Colon (tissue), 2 donors: ENCODE measurements at regions not wholly inside any gene's neighbourhood (a gene's known extent, or its start where the extent isn't known, plus 50 kb on each side); places are given as distances from the start of the nearest gene placed in this dataset.

Experiments
- FAIRE-seq: peaks from 2 replicates; lab custom pipeline; 2012; peaks lifted over from hg19 to GRCh38; lab: Jason Lieb, UNC
- donor health status: control.
- donor health status: control.

GRCh38 chr1:106978477-106979322, 77.8 kb upstream of the PRMT6 start:
- no peak for FAIRE-seq

DNA sequence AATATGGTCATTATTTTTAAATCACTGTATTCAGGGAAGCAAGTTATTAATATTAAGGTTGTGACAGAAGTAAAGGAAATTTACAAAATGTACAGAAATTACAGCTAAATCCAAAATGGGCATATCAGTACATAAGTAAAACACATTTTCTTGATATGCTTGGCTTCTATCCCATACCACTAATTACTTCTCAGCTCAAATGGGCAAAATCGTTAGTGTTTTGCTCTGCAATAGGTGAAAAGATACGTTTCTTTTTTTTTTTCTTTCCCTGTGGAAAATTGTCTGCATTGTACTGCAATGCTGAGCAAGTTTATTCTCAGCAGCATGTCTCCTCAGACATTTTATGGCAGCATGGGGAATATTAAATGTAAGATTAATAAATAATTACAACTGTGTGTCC, 77.1 kb upstream of the PRMT6 start:
- FAIRE-seq, result no peak

DNA sequence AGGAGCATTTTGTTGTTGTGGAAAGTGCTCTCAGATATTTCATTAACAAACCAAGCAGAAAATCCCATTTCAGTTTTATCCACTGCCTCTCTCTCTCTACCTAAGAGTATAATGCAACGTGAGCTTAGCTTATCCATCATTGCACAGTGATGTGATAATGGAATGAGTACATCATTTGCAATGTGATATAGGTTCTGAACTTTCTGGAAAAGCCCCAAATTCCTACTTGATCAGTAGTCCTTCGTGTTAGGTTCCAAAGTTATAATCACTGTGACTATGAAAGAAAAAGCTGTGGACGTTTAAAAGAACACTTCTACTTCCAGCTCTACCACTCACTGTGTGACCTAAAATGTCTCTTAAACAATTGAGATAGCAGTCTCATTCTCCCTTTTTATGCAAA, 76.4 kb upstream of the PRMT6 start:
- FAIRE-seq, result no peak

DNA sequence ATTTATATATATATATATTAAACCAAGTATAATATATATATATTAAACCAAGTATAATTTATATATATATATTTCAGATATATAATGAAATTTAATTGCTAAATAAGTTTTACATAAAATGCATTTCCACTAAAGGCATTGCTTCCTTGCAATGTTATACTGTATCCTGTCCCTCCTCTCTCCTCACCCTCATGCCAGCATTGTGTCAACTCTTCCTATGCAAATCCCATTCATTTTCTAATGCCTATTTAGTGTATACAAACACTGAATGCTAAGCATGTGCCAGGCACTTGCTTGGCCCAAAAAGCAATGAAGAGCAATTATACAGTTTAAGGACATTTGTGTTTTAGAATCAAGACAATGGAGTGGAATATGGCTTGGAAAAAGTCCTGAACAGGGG, 71.7 kb upstream of the PRMT6 start:
- FAIRE-seq, result no peak

- no peak for FAIRE-seq
Measured at GRCh38 chr1:106986603-106987002, 69.9 kb upstream of the PRMT6 start.

- no peak for FAIRE-seq
Measured at GRCh38 chr1:106995970-106996369, 60.5 kb upstream of the PRMT6 start.

DNA sequence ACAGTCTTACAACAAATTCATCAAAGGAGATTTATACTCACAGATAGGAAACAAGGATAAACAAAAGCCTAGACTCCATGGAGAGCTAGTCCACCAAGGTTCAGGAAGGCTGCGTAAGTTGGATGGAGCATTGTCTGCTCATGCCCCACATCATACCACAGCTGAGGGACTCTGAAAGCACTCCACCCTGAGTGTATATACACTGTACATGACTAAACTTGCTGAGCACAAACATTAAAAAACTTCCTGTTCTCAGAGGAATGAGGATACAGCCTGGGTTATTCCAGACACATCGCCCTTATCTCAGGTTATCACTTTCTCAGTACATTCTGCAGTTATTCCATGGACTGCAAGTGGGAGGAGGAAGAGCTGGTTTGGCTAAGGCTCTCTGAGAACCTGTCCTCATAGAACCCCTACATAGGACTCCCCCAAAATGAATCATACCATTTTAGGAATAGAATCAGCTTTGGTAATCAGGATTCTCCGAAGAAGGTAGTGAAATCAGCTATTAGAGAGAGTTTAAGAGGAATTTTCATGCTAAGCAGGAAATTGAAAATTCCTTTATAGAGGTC, 58.0 kb upstream of the PRMT6 start:
- no peak for FAIRE-seq

DNA sequence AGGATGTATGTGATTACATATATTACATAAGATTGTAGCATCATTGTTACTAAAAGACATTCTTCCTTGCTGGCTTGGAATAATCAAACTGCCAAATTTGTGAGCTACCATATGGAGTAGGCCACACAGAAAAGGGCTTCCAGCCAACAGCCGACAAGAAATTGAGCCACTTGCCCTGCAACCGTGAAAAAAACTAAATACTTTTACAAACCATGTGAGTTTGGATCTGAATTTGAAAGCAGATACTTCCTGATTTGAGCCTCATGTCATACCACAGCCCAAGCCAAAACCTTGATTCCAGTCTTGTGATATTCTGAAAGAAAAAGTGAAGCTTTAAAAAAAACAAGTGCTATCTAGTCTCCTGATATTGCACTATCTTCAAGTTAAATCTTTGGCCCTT, 55.6 kb upstream of the PRMT6 start:
- no peak for FAIRE-seq

- no peak for FAIRE-seq
Measured at GRCh38 chr1:107003972-107004371, 52.5 kb upstream of the PRMT6 start.

- no peak for FAIRE-seq
Measured at GRCh38 chr1:107004421-107004820, 52.1 kb upstream of the PRMT6 start.
